ENCODE measurements at regions not wholly inside any gene's neighbourhood (a gene's known extent, or its start where the extent isn't known, plus 50 kb on each side); places are given as distances from the start of the nearest gene placed in this dataset.

- peak overlapping the region; percentile 50 for H3K4me3 Mint-ChIP-seq
- H3K27me3 ChIP-seq (ENCODE audit: insufficient read depth) = no peaks in the 10 kb centered on the region
- H3K4me1 ChIP-seq (ENCODE audit: insufficient read depth) = peaks cover 24% of the 10 kb centered on the region; the same call in 1 of the 2 replicates
- H3K9me3 Mint-ChIP-seq = peaks cover 3% of the 10 kb centered on the region; the same call in 1 of the 3 replicates
- TF ChIP-seq CTCF (conservative IDR thresholded peaks at IDR 0.05; ENCODE audit: low read depth in 2 of 2) (no peak), NANOG (IDR thresholded peaks at IDR 0.05; ENCODE audit: borderline replicate concordance) (peak; percentile 26; the same call in 1 of the 2 replicates)
- no peaks in the 10 kb centered on the region for H3K79me2 ChIP-seq (replicated peaks; ENCODE audit: insufficient read depth)
- H3K4me2 ChIP-seq = peak overlapping the region; percentile 61
- H3K4me1 Mint-ChIP-seq = peaks cover 30% of the 10 kb centered on the region
- H3K36me3 Mint-ChIP-seq (ENCODE audit: low read depth) = no peaks in the 10 kb centered on the region
- H3K27ac Mint-ChIP-seq = peak overlapping the region; percentile 91
- H2AFZ ChIP-seq = no peak overlapping the region
- peaks cover 5% of the 10 kb centered on the region for H3K27me3 Mint-ChIP-seq (ENCODE audit: insufficient read depth, low read depth, poor library complexity)
- H4K20me1 ChIP-seq (replicated peaks; ENCODE audit: insufficient read depth) = no peaks in the 10 kb centered on the region
- no peaks in the 10 kb centered on the region for H3F3A ChIP-seq (replicated peaks; ENCODE audit: low read depth)
- peak; percentile 94 for ATAC-seq
- H3K36me3 ChIP-seq (ENCODE audit: insufficient read depth) = no peaks in the 10 kb centered on the region
- H3K9me2 ChIP-seq (ENCODE audit: insufficient read depth) = no peaks in the 10 kb centered on the region
- peak overlapping the region; percentile 82 for H3K27ac ChIP-seq (ENCODE audit: low read depth)
- H3K4me3 ChIP-seq = 0 out of 2 replicates have a peak overlapping the region, but pooled peaks have one; percentile 8
- DNase-seq (ENCODE audit: low spot score) = no peak
These were observed 773.5 kb upstream of the EEF2KMT start for GRCh38 chr16:5870886-5871691.

- Histone ChIP-seq H3K27ac (ENCODE audit: low read depth) (no peak overlapping the region), H4K20me1 (replicated peaks; ENCODE audit: insufficient read depth) (no peaks in the 10 kb centered on the region), H3F3A (replicated peaks; ENCODE audit: low read depth) (no peaks in the 10 kb centered on the region), H3K79me2 (replicated peaks; ENCODE audit: insufficient read depth) (no peaks in the 10 kb centered on the region), H3K4me1 (ENCODE audit: insufficient read depth) (peaks cover 18% of the 10 kb centered on the region; the same call in 1 of the 2 replicates), H2AFZ (no peak overlapping the region), H3K4me3 (no peak overlapping the region), H3K36me3 (ENCODE audit: insufficient read depth) (no peaks in the 10 kb centered on the region), H3K27me3 (ENCODE audit: insufficient read depth) (no peaks in the 10 kb centered on the region), H3K9me2 (ENCODE audit: insufficient read depth) (no peaks in the 10 kb centered on the region), H3K4me2 (no peak overlapping the region)
- Mint-ChIP-seq H3K27me3 (ENCODE audit: insufficient read depth, low read depth, poor library complexity) (no peaks in the 10 kb centered on the region), H3K36me3 (ENCODE audit: low read depth) (no peaks in the 10 kb centered on the region), H3K9me3 (no peaks in the 10 kb centered on the region), H3K4me3 (no peak overlapping the region), H3K27ac (peak overlapping the region; percentile 29; the same call in 1 of the 2 replicates), H3K4me1 (peaks cover 28% of the 10 kb centered on the region)
- DNase-seq (ENCODE audit: low spot score) (no peak), ATAC-seq (no peak)
- TF ChIP-seq, protein P1, sequence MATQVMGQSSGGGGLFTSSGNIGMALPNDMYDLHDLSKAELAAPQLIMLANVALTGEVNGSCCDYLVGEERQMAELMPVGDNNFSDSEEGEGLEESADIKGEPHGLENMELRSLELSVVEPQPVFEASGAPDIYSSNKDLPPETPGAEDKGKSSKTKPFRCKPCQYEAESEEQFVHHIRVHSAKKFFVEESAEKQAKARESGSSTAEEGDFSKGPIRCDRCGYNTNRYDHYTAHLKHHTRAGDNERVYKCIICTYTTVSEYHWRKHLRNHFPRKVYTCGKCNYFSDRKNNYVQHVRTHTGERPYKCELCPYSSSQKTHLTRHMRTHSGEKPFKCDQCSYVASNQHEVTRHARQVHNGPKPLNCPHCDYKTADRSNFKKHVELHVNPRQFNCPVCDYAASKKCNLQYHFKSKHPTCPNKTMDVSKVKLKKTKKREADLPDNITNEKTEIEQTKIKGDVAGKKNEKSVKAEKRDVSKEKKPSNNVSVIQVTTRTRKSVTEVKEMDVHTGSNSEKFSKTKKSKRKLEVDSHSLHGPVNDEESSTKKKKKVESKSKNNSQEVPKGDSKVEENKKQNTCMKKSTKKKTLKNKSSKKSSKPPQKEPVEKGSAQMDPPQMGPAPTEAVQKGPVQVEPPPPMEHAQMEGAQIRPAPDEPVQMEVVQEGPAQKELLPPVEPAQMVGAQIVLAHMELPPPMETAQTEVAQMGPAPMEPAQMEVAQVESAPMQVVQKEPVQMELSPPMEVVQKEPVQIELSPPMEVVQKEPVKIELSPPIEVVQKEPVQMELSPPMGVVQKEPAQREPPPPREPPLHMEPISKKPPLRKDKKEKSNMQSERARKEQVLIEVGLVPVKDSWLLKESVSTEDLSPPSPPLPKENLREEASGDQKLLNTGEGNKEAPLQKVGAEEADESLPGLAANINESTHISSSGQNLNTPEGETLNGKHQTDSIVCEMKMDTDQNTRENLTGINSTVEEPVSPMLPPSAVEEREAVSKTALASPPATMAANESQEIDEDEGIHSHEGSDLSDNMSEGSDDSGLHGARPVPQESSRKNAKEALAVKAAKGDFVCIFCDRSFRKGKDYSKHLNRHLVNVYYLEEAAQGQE (IDR thresholded peaks at IDR 0.05; ENCODE audit: unreplicated experiment) = no peak
- no peak for TF ChIP-seq NANOG (IDR thresholded peaks at IDR 0.05; ENCODE audit: borderline replicate concordance)
- no peak for TF ChIP-seq CTCF (conservative IDR thresholded peaks at IDR 0.05; ENCODE audit: low read depth in 2 of 2)
- TF ChIP-seq, protein P2, sequence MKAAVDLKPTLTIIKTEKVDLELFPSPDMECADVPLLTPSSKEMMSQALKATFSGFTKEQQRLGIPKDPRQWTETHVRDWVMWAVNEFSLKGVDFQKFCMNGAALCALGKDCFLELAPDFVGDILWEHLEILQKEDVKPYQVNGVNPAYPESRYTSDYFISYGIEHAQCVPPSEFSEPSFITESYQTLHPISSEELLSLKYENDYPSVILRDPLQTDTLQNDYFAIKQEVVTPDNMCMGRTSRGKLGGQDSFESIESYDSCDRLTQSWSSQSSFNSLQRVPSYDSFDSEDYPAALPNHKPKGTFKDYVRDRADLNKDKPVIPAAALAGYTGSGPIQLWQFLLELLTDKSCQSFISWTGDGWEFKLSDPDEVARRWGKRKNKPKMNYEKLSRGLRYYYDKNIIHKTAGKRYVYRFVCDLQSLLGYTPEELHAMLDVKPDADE (IDR thresholded peaks at IDR 0.05) = no peak
- no peak for TF ChIP-seq JUNB (IDR thresholded peaks at IDR 0.05; ENCODE audit: unreplicated experiment)
- no peak for TF ChIP-seq ZNF331 (CRISPR knock-in tag; IDR thresholded peaks at IDR 0.05; ENCODE audit: low read depth)
- no peak for TF ChIP-seq EZH2phosphoT487 (IDR thresholded peaks at IDR 0.05; ENCODE audit: unreplicated experiment)
These were observed 769.7 kb upstream of the EEF2KMT start for GRCh38 chr16:5867250-5867649.
